GM18505 (cell line): ENCODE measurements at regions not wholly inside any gene's neighbourhood (a gene's known extent, or its start where the extent isn't known, plus 50 kb on each side); places are given as distances from the start of the nearest gene placed in this dataset.
"Not testable (repeated sequence)": the region's sequence is repeated elsewhere in the genome, so short reads cannot be mapped to it uniquely, and the experiment has no call there.

ENCODE experiments used
- ATAC-seq: cut with Tn5 transposase; IDR thresholded peaks from one replicate; pipeline ENCODE4 v1.9.1; 2021; ENCODE audit not compliant: unreplicated experiment
- POLR2A ChIP-seq: IDR thresholded peaks from 4 replicates; pipeline ENCODE4 v1.6.1; 2011; ENCODE audit warnings: borderline replicate concordance; ENCODE audit not compliant: insufficient read depth, insufficient read length; ENCODE audit errors: extremely low read depth

- no peak for TF ChIP-seq POLR2A
- no peak for ATAC-seq
Measured at GRCh38 chr6:81002126-81002525, 750.4 kb downstream of the TENT5A start.

- no peak for ATAC-seq
- TF ChIP-seq POLR2A, result no peak
Measured at GRCh38 chr6:80991316-80991715, 761.2 kb downstream of the TENT5A start.

DNA sequence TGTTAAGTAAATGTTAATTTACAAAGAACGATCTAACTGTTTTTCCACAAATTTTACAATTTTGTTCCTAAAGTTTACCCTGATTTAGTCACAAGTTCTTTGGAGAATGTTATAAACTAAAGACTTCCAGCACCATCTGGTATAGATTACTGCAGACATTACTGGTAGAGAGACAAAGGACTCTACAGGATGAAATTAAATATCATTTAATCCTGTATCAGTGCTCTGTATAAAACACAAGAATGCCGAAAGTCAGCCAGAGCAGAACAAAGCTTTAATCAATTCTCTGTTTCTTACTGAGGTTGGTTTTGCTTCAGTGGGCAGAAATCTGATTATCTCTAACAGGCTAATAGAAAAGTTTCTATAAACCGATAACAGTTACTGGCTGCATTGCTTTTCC, 763.6 kb downstream of the TENT5A start:
- no peak for TF ChIP-seq POLR2A
- ATAC-seq, result no peak

DNA sequence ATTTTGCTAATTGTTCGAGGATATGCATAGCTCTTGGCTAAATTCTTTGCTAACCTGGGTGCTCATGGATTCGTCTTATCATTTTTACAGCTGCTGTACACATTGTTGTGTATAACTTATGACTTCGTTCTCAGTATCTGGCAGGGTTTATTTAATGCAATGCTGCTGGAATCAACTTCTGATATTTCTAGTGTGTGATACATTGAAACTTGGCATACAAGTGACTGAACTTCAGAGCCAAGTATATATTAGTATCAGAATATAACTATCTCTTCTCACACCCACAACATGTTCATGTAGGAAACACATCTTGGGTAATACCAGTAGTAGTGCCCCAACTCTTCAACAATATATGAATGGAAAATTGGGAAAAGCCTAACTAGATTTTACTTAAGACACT, 764.2 kb downstream of the TENT5A start:
- TF ChIP-seq POLR2A, result no peak
- ATAC-seq, result no peak

GRCh38 chr6:80981226-80981625, 771.3 kb downstream of the TENT5A start:
- ATAC-seq, result not testable (repeated sequence)

DNA sequence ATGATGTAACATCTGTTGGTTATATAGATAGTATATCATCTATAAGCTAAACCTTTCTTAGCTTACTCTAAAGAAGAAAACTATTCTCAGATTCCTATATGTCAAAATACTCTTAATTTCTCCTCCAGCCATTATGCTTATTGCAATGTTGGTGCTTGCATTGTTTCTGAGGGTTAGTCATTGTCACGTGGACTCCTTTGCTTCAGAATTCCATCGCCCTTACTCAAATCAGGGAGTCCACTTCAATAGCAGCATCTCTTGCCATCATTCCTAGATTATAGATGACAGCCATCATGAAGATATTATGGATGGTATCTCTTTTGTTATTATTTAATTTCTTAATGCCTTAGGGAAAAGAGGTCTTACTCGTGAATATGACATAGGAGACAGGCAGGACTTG, 776.1 kb downstream of the TENT5A start:
- TF ChIP-seq POLR2A, result no peak
- ATAC-seq, result no peak

DNA sequence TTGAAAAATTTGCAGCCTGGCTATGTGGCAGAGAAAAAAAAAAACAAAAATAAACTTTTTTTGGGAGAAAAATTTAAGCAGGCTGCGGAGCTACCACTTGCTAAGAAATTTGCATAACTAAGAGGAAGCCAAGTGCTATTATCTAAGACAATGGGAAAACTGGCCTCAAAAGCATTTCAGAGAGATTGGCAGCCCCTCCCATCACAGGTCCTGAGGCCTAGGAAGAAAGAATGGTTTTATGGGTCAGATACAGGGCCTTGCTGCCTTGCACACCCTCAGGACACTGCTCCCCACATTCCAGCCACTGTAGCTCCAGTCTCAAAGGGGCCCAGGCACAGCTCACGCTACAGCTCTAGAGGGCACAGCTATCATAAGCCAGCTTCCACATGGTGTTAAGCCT, 777.9 kb downstream of the TENT5A start:
- ATAC-seq, result no peak
- no peak for TF ChIP-seq POLR2A

- no peak for ATAC-seq
- TF ChIP-seq POLR2A, result no peak
Measured at GRCh38 chr6:80969439-80969838, 783.0 kb downstream of the TENT5A start.

DNA sequence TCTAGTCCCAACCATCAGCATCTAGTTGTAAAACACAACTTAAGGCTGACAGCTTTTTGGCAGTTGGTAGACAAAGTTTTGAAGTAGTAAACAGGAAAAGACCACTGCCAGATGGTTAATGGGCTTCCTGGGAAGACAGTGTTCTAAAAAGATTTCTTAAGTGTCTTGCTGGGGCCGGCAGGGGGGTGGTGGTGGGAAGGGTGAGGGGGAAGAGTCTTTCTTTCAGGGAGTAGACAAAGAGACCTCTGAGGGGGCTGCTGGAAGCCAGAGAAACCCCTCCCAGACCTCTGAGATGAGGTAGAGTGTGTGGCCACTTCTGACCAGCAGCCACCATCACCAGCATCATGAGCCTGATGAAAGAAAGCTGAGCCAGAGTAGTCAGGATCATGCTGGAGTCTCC, 784.9 kb downstream of the TENT5A start:
- TF ChIP-seq POLR2A, result no peak
- no peak for ATAC-seq

GRCh38 chr6:80962382-80962781, 790.1 kb downstream of the TENT5A start:
- no peak for ATAC-seq

DNA sequence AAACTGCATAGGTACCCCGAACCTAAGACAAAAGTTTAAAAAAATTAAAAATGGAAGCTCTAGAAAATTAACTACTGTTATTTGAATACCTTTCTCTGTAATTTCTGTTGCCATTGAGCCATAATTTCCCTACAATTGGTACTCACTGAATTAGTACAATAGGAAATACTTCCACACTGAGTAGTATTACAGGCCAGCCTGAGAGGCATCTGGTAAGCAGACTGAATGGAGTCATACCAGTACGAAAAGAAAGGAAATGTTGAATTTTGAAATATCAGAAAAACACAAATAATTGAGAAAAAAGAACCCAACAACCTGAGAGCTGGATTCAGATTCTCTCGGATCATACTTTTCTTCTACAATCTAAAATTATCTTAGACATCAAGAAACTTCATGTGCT, 791.3 kb downstream of the TENT5A start:
- no peak for ATAC-seq
- no peak for TF ChIP-seq POLR2A

More at GRCh38 chr6:80962382-80962781, 790.1 kb downstream of the TENT5A start:
- TF ChIP-seq POLR2A, result no peak

DNA sequence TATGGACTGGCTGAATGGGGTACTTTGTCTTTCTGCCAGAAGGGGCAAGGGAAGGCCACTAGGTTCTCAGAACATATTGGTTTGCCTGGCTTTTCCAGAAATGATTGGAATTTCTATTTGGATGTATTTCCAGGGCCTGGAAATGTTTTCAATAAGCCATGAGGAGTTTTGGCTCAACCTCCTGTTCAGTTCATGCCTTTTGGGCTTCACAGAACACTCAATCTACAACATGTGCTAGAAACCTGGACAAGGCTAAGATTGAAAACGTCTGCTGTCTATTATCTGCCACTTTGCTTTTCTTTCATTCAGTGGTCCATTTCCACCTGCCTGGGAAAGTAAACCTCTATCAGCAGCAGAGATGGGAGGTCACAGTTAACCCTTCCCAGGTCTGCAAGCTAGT, 793.4 kb downstream of the TENT5A start:
- ATAC-seq, result no peak
- TF ChIP-seq POLR2A, result no peak

GRCh38 chr6:80956898-80957297, 795.6 kb downstream of the TENT5A start:
- ATAC-seq, result no peak
- TF ChIP-seq POLR2A, result no peak

DNA sequence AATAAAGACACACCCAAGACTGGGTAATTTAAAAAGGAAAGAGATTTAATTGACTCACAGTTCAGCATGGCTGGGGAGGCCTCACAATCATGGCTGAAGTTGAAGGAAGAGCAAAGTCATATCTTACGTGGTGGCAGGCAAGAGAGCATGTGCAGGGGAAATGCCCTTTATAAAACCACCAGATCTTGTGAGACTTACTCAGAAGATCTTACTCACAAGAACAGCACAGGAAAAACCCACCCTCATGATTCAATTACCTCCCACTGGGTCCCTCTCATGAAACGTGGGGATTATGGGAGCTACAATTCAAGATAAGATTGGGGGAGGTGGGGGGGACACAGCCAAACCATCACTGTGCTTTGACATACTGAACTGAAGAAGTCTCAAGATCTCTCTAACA, 800.0 kb downstream of the TENT5A start:
- not testable (repeated sequence) for ATAC-seq

DNA sequence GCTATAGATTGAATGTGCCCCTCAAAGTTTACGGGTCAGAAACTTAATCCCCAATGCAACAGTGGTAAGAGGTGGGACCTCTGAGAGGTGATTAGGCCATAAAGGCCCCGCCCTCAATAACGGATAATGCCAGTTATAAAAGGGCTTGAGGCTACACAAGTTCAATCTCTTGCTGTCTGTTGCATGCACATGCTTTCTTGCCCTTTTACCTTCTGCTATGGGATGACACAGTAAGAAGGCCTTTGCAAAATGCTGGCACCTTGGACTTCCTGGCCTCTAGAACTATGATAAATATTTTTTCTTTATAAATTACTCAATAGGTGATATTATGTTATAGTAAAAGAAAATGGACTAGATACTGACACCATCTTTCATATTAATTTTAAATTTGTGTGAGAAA, 806.1 kb downstream of the TENT5A start:
- no peak for ATAC-seq
- TF ChIP-seq POLR2A, result no peak
